Fibroblast of lung (primary cell): ENCODE measurements at regions not wholly inside any gene's neighbourhood (a gene's known extent, or its start where the extent isn't known, plus 50 kb on each side); places are given as distances from the start of the nearest gene placed in this dataset.

Experiments
- DNase-seq, 2 donors: peaks; one replicate each; pipeline versions ENCODE4 v3.0.0 to v3.0.0-alpha.2; 2010; ENCODE audit warnings: low read depth in 2 of 2
- H2AFZ ChIP-seq: 2 replicates; pipeline ENCODE4 v1.5.1; 2012; ENCODE audit warnings: low read length, control low read depth, inconsistent platforms
- H3K27ac ChIP-seq: 2 replicates; pipeline ENCODE4 v1.5.1; 2011; ENCODE audit warnings: low read length, control low read depth; ENCODE audit not compliant: insufficient read depth
- H3K27me3 ChIP-seq: 2 replicates; pipeline ENCODE4 v1.5.1; 2011; ENCODE audit warnings: mild to moderate bottlenecking, low read length; ENCODE audit not compliant: control insufficient read depth, insufficient read depth
- H3K36me3 ChIP-seq: 2 replicates; pipeline ENCODE4 v1.5.1; 2011; ENCODE audit warnings: low read length; ENCODE audit not compliant: control insufficient read depth, insufficient read depth
- H3K4me1 ChIP-seq: 2 replicates; pipeline ENCODE4 v1.5.1; 2011; ENCODE audit warnings: low read length; ENCODE audit not compliant: control insufficient read depth, insufficient read depth; ENCODE audit errors: extremely low read depth
- H3K4me2 ChIP-seq: 2 replicates; pipeline ENCODE4 v1.5.1; 2011; ENCODE audit warnings: low read length, control low read depth; ENCODE audit not compliant: insufficient read depth; ENCODE audit errors: extremely low read depth
- H3K4me3 ChIP-seq, 4 experiments: fragments of 200-600 bp in 1 of 4; sonication (generic) in 1 of 4; replicated peaks in 1 of 4; 2 replicates each; pipeline ENCODE4 v1.5.1; 2011 to 2016; ENCODE audit warnings: low read length in 4 of 4, low read depth in 3 of 4, mild to moderate bottlenecking in 3 of 4, control low read depth in 2 of 4, inconsistent platforms in 1 of 4, mixed read lengths in 1 of 4; ENCODE audit not compliant: insufficient read depth in 1 of 4; ENCODE audit errors: control extremely low read depth in 1 of 4
- H3K79me2 ChIP-seq: 2 replicates; pipeline ENCODE4 v1.5.1; 2012; ENCODE audit warnings: mild to moderate bottlenecking, low read length, inconsistent platforms; ENCODE audit not compliant: control insufficient read depth, insufficient read depth
- H3K9ac ChIP-seq: 2 replicates; pipeline ENCODE4 v1.5.1; 2011; ENCODE audit warnings: mild to moderate bottlenecking, low read length, control low read depth; ENCODE audit not compliant: insufficient read depth
- H3K9me3 ChIP-seq: 2 replicates; pipeline ENCODE4 v1.5.1; 2012; ENCODE audit warnings: low read depth, low read length; ENCODE audit not compliant: control insufficient read depth, insufficient read depth
- H4K20me1 ChIP-seq: 2 replicates; pipeline ENCODE4 v1.5.1; 2011; ENCODE audit warnings: low read length; ENCODE audit not compliant: control insufficient read depth, insufficient read depth; ENCODE audit errors: extremely low read depth
- CTCF ChIP-seq, 2 donors: IDR thresholded peaks in 1 of 2; conservative IDR thresholded peaks in 1 of 2; 1 replicate in 1 of 2; 2 replicates in 1 of 2; pipeline ENCODE4 v1.5.1; 2011 to 2012; ENCODE audit warnings: low read length in 2 of 2, control low read depth in 1 of 2, inconsistent platforms in 1 of 2, low read depth in 1 of 2, mild to moderate bottlenecking in 1 of 2
- EZH2 ChIP-seq: IDR thresholded peaks from 2 replicates; pipeline ENCODE4 v1.5.1; 2012; ENCODE audit warnings: low read length, control low read depth, mild to moderate bottlenecking; ENCODE audit errors: missing control alignments

DNA sequence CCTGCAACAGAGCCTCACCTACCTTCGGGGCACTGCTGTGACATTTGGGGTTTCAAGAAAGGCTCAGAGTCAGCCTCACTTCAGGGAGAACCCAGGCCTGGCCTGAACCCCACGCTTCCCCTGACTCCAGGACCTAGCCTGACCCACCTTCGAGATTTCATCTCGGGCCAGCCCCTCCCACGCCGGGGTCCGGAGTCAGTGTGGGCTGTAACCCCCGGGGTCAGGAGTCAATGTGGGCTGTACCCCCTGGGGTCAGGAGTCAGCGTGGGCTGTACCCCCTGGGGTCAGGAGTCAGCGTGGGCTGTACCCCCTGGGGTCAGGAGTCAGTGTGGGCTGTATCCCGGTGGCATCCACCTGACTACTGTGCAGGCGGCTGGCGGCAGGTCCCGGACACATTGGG is 183.0 kb upstream of the RAB4A start:
- H3K4me2 ChIP-seq = no peak overlapping the region
- H3K9me3 ChIP-seq = no peaks in the 10 kb centered on the region
- H3K36me3 ChIP-seq = no peaks in the 10 kb centered on the region
- no peaks in the 10 kb centered on the region for H3K4me1 ChIP-seq
- no peak for DNase-seq
- H3K27me3 ChIP-seq = no peaks in the 10 kb centered on the region
- no peak overlapping the region for H3K9ac ChIP-seq
- H3K4me3 ChIP-seq = no peak overlapping the region
- no peak for TF ChIP-seq CTCF (conservative IDR thresholded peaks at IDR 0.05 in 1 of 2, IDR thresholded peaks at IDR 0.05 in 1 of 2; ENCODE audit: low read depth in 1 of 2, low read length in 2 of 2)
- no peak overlapping the region for H3K27ac ChIP-seq
- no peaks in the 10 kb centered on the region for H3K79me2 ChIP-seq
- no peaks in the 10 kb centered on the region for H4K20me1 ChIP-seq
- no peak overlapping the region for H2AFZ ChIP-seq

DNA sequence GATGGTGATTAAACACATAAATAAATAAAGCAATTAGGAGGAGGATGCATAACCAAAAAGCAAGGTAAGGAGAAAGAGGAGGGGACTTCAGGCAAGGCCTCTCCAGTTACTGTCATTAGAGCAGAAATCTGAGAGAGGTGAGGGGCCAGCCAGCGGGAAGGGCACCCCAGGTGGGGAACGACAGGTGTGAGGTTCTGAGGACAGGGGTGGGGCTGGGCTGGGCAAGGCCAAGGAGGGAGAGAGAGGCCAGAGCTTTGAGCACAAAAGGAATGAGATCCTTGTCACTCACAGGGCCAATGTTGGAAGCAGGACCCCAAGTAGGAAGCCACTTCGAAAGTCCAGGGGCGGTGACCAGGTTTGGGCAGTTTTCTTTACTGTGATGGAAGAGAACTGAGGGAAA is 182.2 kb upstream of the RAB4A start:
- Histone ChIP-seq H4K20me1 (no peaks in the 10 kb centered on the region), H3K4me2 (no peak overlapping the region), H3K4me1 (no peaks in the 10 kb centered on the region), H3K27ac (no peak overlapping the region), H3K79me2 (no peaks in the 10 kb centered on the region), H2AFZ (no peak overlapping the region), H3K27me3 (no peaks in the 10 kb centered on the region), H3K4me3 (no peak overlapping the region), H3K9ac (no peak overlapping the region), H3K9me3 (no peaks in the 10 kb centered on the region), H3K36me3 (no peaks in the 10 kb centered on the region)
- no peak for TF ChIP-seq EZH2
- DNase-seq = no peak

- Histone ChIP-seq H3K9me3 (no peaks in the 10 kb centered on the region), H3K27ac (no peak overlapping the region), H3K36me3 (no peaks in the 10 kb centered on the region), H3K9ac (no peak overlapping the region), H3K4me2 (no peak overlapping the region), H2AFZ (no peak overlapping the region), H3K4me3 (no peak overlapping the region), H4K20me1 (no peaks in the 10 kb centered on the region), H3K4me1 (no peaks in the 10 kb centered on the region), H3K27me3 (no peaks in the 10 kb centered on the region), H3K79me2 (no peaks in the 10 kb centered on the region)
- TF ChIP-seq EZH2 (no peak), CTCF (conservative IDR thresholded peaks at IDR 0.05 in 1 of 2, IDR thresholded peaks at IDR 0.05 in 1 of 2; ENCODE audit: low read depth in 1 of 2, low read length in 2 of 2) (no peak)
- no peak for DNase-seq
Measured at GRCh38 chr1:229089586-229090208, 181.2 kb upstream of the RAB4A start.
